ENCODE measurements at regions not wholly inside any gene's neighbourhood (a gene's known extent, or its start where the extent isn't known, plus 50 kb on each side); places are given as distances from the start of the nearest gene placed in this dataset.

- TF ChIP-seq POLR2A (IDR thresholded peaks at IDR 0.05): no peak
- no peak for TF ChIP-seq CTCF (IDR thresholded peaks at IDR 0.05)
These were observed 663.4 kb upstream of the LCORL start for GRCh38 chr4:18684932-18685331.

Measured in adrenal gland (tissue), 5 donors.